PC-9 (cell line): ENCODE measurements at regions not wholly inside any gene's neighbourhood (a gene's known extent, or its start where the extent isn't known, plus 50 kb on each side); places are given as distances from the start of the nearest gene placed in this dataset.
A peak's percentile ranks its signal among the peaks of the same experiment; 100 is the strongest.

Experiments used
- BruUV-seq: library from RNA; stranded (reverse); fragments of 400-500 nt; replicated peaks from 2 replicates; lab custom pipeline; 2021; lab: Mats Ljungman, UMichigan
- CTCF ChIA-PET: fragments of 300-600 bp; sonication (Branson Sonifier 250); formaldehyde crosslinking; loops from one replicate; lab custom pipeline; 2022; ENCODE audit warnings: antibody characterized with exemption; lab: Charles Lee
- POLR2A ChIA-PET: fragments of 300-600 bp; sonication (Branson Sonifier 250); formaldehyde crosslinking; loops from one replicate; lab custom pipeline; 2022; ENCODE audit warnings: antibody characterized with exemption; ENCODE audit not compliant: unreplicated experiment; lab: Charles Lee
- DNase-seq, 2 experiments: peaks; one replicate each; pipeline versions ENCODE4 v3.0.0 to v3.0.0-alpha.2; 2015 to 2022; ENCODE audit warnings: mixed read lengths in 1 of 2
- H2AFZ ChIP-seq: fragments of 200-600 bp; sonication (generic); 2 replicates; pipeline ENCODE4 v1.8.1; 2017; ENCODE audit warnings: antibody characterized with exemption
- H3F3A ChIP-seq: fragments of 200-600 bp; sonication (generic); 2 replicates; pipeline ENCODE4 v1.8.1; 2017; ENCODE audit warnings: antibody characterized with exemption, mild to moderate bottlenecking, low read depth; ENCODE audit not compliant: insufficient read depth
- H3K27ac ChIP-seq: fragments of 200-600 bp; sonication (generic); 2 replicates; pipeline ENCODE4 v1.6.1; 2016; ENCODE audit warnings: mixed run types
- H3K27me3 ChIP-seq: fragments of 200-600 bp; sonication (generic); 2 replicates; pipeline ENCODE4 v1.6.1; 2016; ENCODE audit warnings: low read depth, mixed run types; ENCODE audit not compliant: insufficient read depth
- H3K36me3 ChIP-seq: fragments of 200-600 bp; sonication (generic); 2 replicates; pipeline ENCODE4 v1.6.1; 2016; ENCODE audit warnings: low read depth, mixed run types
- H3K4me1 ChIP-seq: fragments of 200-600 bp; sonication (generic); replicated peaks from 2 replicates; pipeline ENCODE4 v1.6.1; 2016; ENCODE audit warnings: mixed run types; ENCODE audit not compliant: insufficient read depth
- H3K4me2 ChIP-seq: fragments of 200-600 bp; sonication (generic); 2 replicates; pipeline ENCODE4 v1.6.1; 2017; ENCODE audit warnings: mixed run types
- H3K4me3 ChIP-seq: fragments of 200-600 bp; sonication (generic); 2 replicates; pipeline ENCODE4 v1.6.1; 2016; ENCODE audit warnings: mixed run types
- H3K79me2 ChIP-seq: fragments of 200-600 bp; sonication (generic); 2 replicates; pipeline ENCODE4 v1.6.1; 2017; ENCODE audit warnings: low read depth, mixed run types
- H3K9me2 ChIP-seq: fragments of 200-600 bp; sonication (generic); 2 replicates; pipeline ENCODE4 v1.8.1; 2017; ENCODE audit warnings: mild to moderate bottlenecking; ENCODE audit not compliant: insufficient read depth
- H3K9me3 ChIP-seq: fragments of 200-600 bp; sonication (generic); 2 replicates; pipeline ENCODE4 v1.8.1; 2016; ENCODE audit warnings: low read depth; ENCODE audit not compliant: insufficient read depth
- H4K20me1 ChIP-seq: fragments of 200-600 bp; sonication (generic); 2 replicates; pipeline ENCODE4 v1.8.1; 2017; ENCODE audit not compliant: insufficient read depth
- EZH2 ChIP-seq: fragments of 200-600 bp; sonication (generic); IDR thresholded peaks from 2 replicates; pipeline ENCODE4 v1.8.0; 2017; ENCODE audit warnings: antibody characterized with exemption, low read depth
- intact Hi-C: fragments of 100-400 bp; cut with micrococcal nuclease; formaldehyde crosslinking; loops from one replicate; pipeline ENCODE4 v1.10.0; 2022; ENCODE audit not compliant: unreplicated experiment
- TF ChIP-seq, protein P1 (sequence below): fragments of 200-600 bp; sonication (generic); conservative IDR thresholded peaks from 2 replicates; pipeline ENCODE4 v1.6.1; 2017; ENCODE audit warnings: mixed run types, antibody characterized with exemption, mild to moderate bottlenecking, moderate library complexity

DNA sequence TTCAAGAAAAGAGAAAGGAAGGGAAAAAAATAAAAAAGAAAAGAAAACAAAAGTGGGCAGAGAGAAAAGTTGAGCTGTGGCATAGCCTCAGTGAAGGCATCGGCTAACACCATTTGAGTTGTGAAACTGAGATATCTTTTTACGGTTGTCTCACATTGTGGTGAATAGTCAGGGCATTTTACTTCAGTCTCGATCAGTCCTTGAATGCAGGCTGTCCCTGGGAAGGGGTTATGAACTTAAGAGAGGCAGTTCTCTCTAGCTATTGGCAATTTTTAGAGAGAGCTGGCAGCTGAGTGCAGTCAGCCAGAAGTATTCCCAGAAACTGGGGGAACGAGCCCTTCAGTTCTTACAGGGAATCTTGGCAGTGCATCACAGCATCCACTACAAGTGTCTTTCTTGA is 93.5 kb upstream of the SLC6A14 start:
- Histone ChIP-seq H4K20me1 (no peaks in the 10 kb centered on the region), H3K27me3 (no peaks in the 10 kb centered on the region), H3K9me3 (0 out of 2 replicates have a peak, but pooled peaks cover 6% of the 10 kb centered on the region), H3K4me3 (no peak overlapping the region), H3K4me1 (no peaks in the 10 kb centered on the region), H2AFZ (no peak overlapping the region), H3K9me2 (0 out of 2 replicates have a peak, but pooled peaks cover 4% of the 10 kb centered on the region), H3K4me2 (no peak overlapping the region), H3K27ac (no peak overlapping the region), H3K79me2 (no peaks in the 10 kb centered on the region), H3K36me3 (no peaks in the 10 kb centered on the region), H3F3A (no peaks in the 10 kb centered on the region)
- intact Hi-C loops: no loop called here
- no TSS peak for BruUV-seq
- no peak for TF ChIP-seq EZH2
- TF ChIP-seq, protein P1, sequence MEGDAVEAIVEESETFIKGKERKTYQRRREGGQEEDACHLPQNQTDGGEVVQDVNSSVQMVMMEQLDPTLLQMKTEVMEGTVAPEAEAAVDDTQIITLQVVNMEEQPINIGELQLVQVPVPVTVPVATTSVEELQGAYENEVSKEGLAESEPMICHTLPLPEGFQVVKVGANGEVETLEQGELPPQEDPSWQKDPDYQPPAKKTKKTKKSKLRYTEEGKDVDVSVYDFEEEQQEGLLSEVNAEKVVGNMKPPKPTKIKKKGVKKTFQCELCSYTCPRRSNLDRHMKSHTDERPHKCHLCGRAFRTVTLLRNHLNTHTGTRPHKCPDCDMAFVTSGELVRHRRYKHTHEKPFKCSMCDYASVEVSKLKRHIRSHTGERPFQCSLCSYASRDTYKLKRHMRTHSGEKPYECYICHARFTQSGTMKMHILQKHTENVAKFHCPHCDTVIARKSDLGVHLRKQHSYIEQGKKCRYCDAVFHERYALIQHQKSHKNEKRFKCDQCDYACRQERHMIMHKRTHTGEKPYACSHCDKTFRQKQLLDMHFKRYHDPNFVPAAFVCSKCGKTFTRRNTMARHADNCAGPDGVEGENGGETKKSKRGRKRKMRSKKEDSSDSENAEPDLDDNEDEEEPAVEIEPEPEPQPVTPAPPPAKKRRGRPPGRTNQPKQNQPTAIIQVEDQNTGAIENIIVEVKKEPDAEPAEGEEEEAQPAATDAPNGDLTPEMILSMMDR: no peak
- ChIA-PET POLR2A (no interaction called here), CTCF (interaction anchor here (0.6 kb wide), 1 partner anchor 841 kb away, joined by 8 read pairs; no protein-coding TSS in a partner anchor)
- no peak for DNase-seq

DNA sequence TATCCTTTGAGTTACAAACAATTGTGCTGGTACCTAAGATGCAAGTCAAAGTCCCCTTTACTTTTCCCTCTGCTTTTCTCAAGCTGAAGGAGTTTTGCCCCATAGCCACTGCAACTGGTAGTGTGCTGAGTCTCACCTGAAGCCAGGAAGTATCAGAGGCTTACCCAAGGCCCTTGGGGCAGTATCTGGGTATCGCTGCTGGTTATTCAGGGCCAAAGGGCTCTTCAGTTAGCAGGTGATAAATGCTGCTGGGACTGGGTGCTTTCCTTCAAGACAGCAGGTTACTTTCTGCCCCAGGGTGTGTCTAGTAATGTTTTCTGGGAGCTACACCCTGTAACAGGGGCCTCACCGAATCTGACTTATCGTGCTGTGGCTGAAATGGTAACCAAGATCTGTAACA is 90.4 kb upstream of the SLC6A14 start:
- Histone ChIP-seq H3K27ac (no peak overlapping the region), H3K27me3 (no peaks in the 10 kb centered on the region), H3K9me3 (no peaks in the 10 kb centered on the region), H3K4me2 (no peak overlapping the region), H4K20me1 (no peaks in the 10 kb centered on the region), H3K9me2 (0 out of 2 replicates have a peak, but pooled peaks cover 4% of the 10 kb centered on the region), H3K36me3 (no peaks in the 10 kb centered on the region), H3K79me2 (no peaks in the 10 kb centered on the region), H3F3A (no peaks in the 10 kb centered on the region), H3K4me1 (no peaks in the 10 kb centered on the region), H2AFZ (no peak overlapping the region), H3K4me3 (no peak overlapping the region)
- ChIA-PET POLR2A (no interaction called here), CTCF (no interaction called here)
- no TSS peak for BruUV-seq
- no peak for DNase-seq
- TF ChIP-seq EZH2: no peak
- TF ChIP-seq, protein P1: no peak
- intact Hi-C loops: no loop called here

DNA sequence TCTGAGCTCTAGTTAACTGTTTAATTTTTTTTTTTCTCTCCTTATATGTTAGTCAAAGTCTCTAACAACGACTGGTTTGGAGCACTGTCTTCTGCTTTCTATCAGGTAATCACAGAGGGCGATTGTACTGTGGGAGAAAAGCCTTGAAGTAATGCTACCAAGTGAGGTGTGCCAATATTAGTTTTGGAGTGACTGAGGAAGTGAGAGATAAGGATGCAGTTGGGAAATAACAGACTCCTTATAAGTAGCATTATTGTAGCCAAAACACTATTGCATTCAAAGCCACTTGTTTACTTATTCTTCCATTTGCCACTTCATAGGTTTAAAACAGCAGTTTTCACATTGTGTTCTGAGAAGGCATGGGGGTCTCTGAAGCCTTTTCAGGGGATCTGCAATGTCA is 79.1 kb upstream of the SLC6A14 start:
- Histone ChIP-seq H3K9me3 (no peaks in the 10 kb centered on the region), H4K20me1 (no peaks in the 10 kb centered on the region), H3K4me3 (no peak overlapping the region), H3K9me2 (no peaks in the 10 kb centered on the region), H3K27ac (no peak overlapping the region), H3K79me2 (no peaks in the 10 kb centered on the region), H3K36me3 (no peaks in the 10 kb centered on the region), H2AFZ (0 out of 2 replicates have a peak overlapping the region, but pooled peaks have one; percentile 32), H3F3A (no peaks in the 10 kb centered on the region), H3K4me1 (peaks cover 17% of the 10 kb centered on the region), H3K4me2 (no peak overlapping the region), H3K27me3 (no peaks in the 10 kb centered on the region)
- DNase-seq: no peak
- TF ChIP-seq, protein P1: no peak
- no peak for TF ChIP-seq EZH2
- ChIA-PET POLR2A (no interaction called here), CTCF (no interaction called here)
- intact Hi-C loops: no loop called here
- BruUV-seq: no TSS peak
